Liver (tissue), 8 donors: ENCODE measurements at regions not wholly inside any gene's neighbourhood (a gene's known extent, or its start where the extent isn't known, plus 50 kb on each side); places are given as distances from the start of the nearest gene placed in this dataset.

Source experiments
- DNase-seq: peaks from one replicate; pipeline ENCODE4 v3.0.0-alpha.2; 2017; ENCODE audit warnings: low spot score
- H3K27ac ChIP-seq, 2 donors: one replicate each; pipeline ENCODE4 v1.7.0; 2013; ENCODE audit warnings: inconsistent platforms in 2 of 2, low read length in 2 of 2, control low read depth in 1 of 2, low read depth in 1 of 2, mild to moderate bottlenecking in 1 of 2
- H3K27me3 ChIP-seq, 4 donors: one replicate each; pipeline versions ENCODE4 v1.6.1 to v1.7.0; 2013; ENCODE audit warnings: low read length in 3 of 4, inconsistent platforms in 1 of 4, mild to moderate bottlenecking in 1 of 4, moderate library complexity in 1 of 4; ENCODE audit not compliant: control insufficient read depth in 4 of 4, insufficient read depth in 4 of 4
- H3K36me3 ChIP-seq, 4 donors: one replicate each; pipeline versions ENCODE4 v1.6.1 to v1.7.0; 2013; ENCODE audit warnings: low read length in 3 of 4, mild to moderate bottlenecking in 3 of 4, low read depth in 1 of 4, moderate library complexity in 1 of 4; ENCODE audit not compliant: control insufficient read depth in 4 of 4, insufficient read depth in 3 of 4
- H3K4me1 ChIP-seq, 4 donors: one replicate each; pipeline versions ENCODE4 v1.6.1 to v1.7.0; 2013; ENCODE audit warnings: low read length in 3 of 4, mild to moderate bottlenecking in 3 of 4, moderate library complexity in 1 of 4; ENCODE audit not compliant: control insufficient read depth in 4 of 4, insufficient read depth in 4 of 4
- H3K4me3 ChIP-seq, 3 donors: one replicate each; pipeline versions ENCODE4 v1.6.1 to v1.7.0; 2013; ENCODE audit warnings: low read length in 3 of 3, control low read depth in 1 of 3, low read depth in 1 of 3, mild to moderate bottlenecking in 1 of 3
- H3K9ac ChIP-seq, 2 donors: one replicate each; pipeline ENCODE4 v1.7.0; 2013; ENCODE audit warnings: low read length in 2 of 2, mild to moderate bottlenecking in 2 of 2, moderate library complexity in 2 of 2, control low read depth in 1 of 2, low read depth in 1 of 2
- H3K9me3 ChIP-seq, 4 donors: one replicate each; pipeline versions ENCODE4 v1.6.1 to v1.7.0; 2013; ENCODE audit warnings: low read length in 3 of 4; ENCODE audit not compliant: control insufficient read depth in 4 of 4
- EGR1 ChIP-seq, 2 donors: IDR thresholded peaks; 2 replicates each; pipeline ENCODE4 v1.6.1; 2016 to 2018; ENCODE audit warnings: antibody characterized with exemption in 2 of 2, low read depth in 2 of 2
- FOXA1 ChIP-seq: IDR thresholded peaks from 2 replicates; pipeline ENCODE4 v1.6.1; 2016; ENCODE audit warnings: antibody characterized with exemption
- FOXA2 ChIP-seq: IDR thresholded peaks from 2 replicates; pipeline ENCODE4 v1.6.1; 2016; ENCODE audit warnings: antibody characterized with exemption
- GABPA ChIP-seq, 2 donors: IDR thresholded peaks in 1 of 2; conservative IDR thresholded peaks in 1 of 2; 2 replicates each; pipeline ENCODE4 v1.6.1; 2016; ENCODE audit warnings: antibody characterized with exemption in 2 of 2, mild to moderate bottlenecking in 1 of 2, moderate library complexity in 1 of 2
- HNF4A ChIP-seq, 2 donors: conservative IDR thresholded peaks; 2 replicates each; pipeline ENCODE4 v1.6.1; 2016; ENCODE audit warnings: antibody characterized with exemption in 2 of 2, mild to moderate bottlenecking in 2 of 2
- HNF4G ChIP-seq: IDR thresholded peaks from 2 replicates; pipeline ENCODE4 v1.6.1; 2016; ENCODE audit warnings: antibody characterized with exemption
- NR2F2 ChIP-seq: IDR thresholded peaks from 2 replicates; pipeline ENCODE4 v1.6.1; 2016; ENCODE audit warnings: antibody characterized with exemption
- RAD21 ChIP-seq, 2 donors: IDR thresholded peaks; 2 replicates each; pipeline ENCODE4 v1.6.1; 2016; ENCODE audit warnings: antibody characterized with exemption in 2 of 2, mild to moderate bottlenecking in 2 of 2
- RXRA ChIP-seq, 2 donors: IDR thresholded peaks; 2 replicates each; pipeline ENCODE4 v1.6.1; 2017 to 2018; ENCODE audit warnings: antibody characterized with exemption in 2 of 2, mild to moderate bottlenecking in 1 of 2
- SP1 ChIP-seq: IDR thresholded peaks from 2 replicates; pipeline ENCODE4 v1.6.1; 2018; ENCODE audit warnings: antibody characterized with exemption, mild to moderate bottlenecking
- TAF1 ChIP-seq: conservative IDR thresholded peaks from 2 replicates; pipeline ENCODE4 v1.6.1; 2016; ENCODE audit warnings: antibody characterized with exemption, mild to moderate bottlenecking
- YY1 ChIP-seq: IDR thresholded peaks from 2 replicates; pipeline ENCODE4 v1.6.1; 2016; ENCODE audit warnings: antibody characterized with exemption, mild to moderate bottlenecking
- WGBS: extraction: QIAGEN DNeasy Blood & Tissue Kit; methylation state at CpG from one replicate; pipeline ENCODE4 v1.1.7; 2013; 5-methylcytosine and 5-hydroxymethylcytosine counted together
- TF ChIP-seq, protein P1 (sequence below): IDR thresholded peaks from 2 replicates; pipeline ENCODE4 v1.6.1; 2016; ENCODE audit warnings: antibody characterized with exemption, mild to moderate bottlenecking
- TF ChIP-seq, protein P2 (sequence below): fragments of 150-350 bp; IDR thresholded peaks from 2 replicates; pipeline ENCODE4 v1.5.1; 2017; ENCODE audit warnings: improper control_type of control experiment, low read depth, low read length; ENCODE audit not compliant: missing input control
- TF ChIP-seq, protein P3 (sequence below): IDR thresholded peaks from 2 replicates; pipeline ENCODE4 v1.6.1; 2016; ENCODE audit warnings: antibody characterized with exemption
- TF ChIP-seq, protein P4 (sequence below): IDR thresholded peaks from 2 replicates; pipeline ENCODE4 v1.6.1; 2016; ENCODE audit warnings: antibody characterized with exemption
- donor health status: healthy.
- donor health status: healthy.
- donor health status: healthy.
- donor health status: healthy.
- donor health status: healthy.

DNA sequence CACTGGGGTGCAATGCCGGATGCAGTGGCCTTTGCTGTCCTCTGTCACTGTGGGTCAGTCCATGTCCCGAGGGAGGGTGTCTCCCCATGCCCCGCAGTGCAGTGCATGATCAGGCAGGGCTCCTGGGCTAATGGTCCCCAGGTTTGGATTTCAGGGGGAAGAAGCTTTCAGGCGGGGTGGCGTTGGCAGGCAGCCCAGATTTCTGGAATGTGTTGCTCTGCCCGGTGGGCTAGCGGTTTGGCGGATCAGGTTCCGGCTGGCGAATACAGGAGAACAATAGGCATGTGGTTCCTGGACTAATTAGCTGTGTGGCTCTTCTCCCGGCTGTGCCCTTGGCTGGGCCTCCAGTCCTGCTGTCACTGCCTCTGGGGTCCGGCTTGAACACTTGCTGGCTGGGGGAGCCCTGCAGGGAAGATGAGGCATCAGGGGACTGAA is 141.3 kb downstream of the FGF9 start:
- H3K36me3 ChIP-seq: no peaks in the 10 kb centered on the region
- H3K9ac ChIP-seq: no peak overlapping the region
- no peaks in the 10 kb centered on the region for H3K9me3 ChIP-seq
- TF ChIP-seq HNF4A (conservative IDR thresholded peaks at IDR 0.05): no peak
- TF ChIP-seq NR2F2: no peak
- TF ChIP-seq, protein P1, sequence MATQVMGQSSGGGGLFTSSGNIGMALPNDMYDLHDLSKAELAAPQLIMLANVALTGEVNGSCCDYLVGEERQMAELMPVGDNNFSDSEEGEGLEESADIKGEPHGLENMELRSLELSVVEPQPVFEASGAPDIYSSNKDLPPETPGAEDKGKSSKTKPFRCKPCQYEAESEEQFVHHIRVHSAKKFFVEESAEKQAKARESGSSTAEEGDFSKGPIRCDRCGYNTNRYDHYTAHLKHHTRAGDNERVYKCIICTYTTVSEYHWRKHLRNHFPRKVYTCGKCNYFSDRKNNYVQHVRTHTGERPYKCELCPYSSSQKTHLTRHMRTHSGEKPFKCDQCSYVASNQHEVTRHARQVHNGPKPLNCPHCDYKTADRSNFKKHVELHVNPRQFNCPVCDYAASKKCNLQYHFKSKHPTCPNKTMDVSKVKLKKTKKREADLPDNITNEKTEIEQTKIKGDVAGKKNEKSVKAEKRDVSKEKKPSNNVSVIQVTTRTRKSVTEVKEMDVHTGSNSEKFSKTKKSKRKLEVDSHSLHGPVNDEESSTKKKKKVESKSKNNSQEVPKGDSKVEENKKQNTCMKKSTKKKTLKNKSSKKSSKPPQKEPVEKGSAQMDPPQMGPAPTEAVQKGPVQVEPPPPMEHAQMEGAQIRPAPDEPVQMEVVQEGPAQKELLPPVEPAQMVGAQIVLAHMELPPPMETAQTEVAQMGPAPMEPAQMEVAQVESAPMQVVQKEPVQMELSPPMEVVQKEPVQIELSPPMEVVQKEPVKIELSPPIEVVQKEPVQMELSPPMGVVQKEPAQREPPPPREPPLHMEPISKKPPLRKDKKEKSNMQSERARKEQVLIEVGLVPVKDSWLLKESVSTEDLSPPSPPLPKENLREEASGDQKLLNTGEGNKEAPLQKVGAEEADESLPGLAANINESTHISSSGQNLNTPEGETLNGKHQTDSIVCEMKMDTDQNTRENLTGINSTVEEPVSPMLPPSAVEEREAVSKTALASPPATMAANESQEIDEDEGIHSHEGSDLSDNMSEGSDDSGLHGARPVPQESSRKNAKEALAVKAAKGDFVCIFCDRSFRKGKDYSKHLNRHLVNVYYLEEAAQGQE: no peak
- no peak for TF ChIP-seq YY1
- TF ChIP-seq FOXA2: no peak
- TF ChIP-seq, protein P2, sequence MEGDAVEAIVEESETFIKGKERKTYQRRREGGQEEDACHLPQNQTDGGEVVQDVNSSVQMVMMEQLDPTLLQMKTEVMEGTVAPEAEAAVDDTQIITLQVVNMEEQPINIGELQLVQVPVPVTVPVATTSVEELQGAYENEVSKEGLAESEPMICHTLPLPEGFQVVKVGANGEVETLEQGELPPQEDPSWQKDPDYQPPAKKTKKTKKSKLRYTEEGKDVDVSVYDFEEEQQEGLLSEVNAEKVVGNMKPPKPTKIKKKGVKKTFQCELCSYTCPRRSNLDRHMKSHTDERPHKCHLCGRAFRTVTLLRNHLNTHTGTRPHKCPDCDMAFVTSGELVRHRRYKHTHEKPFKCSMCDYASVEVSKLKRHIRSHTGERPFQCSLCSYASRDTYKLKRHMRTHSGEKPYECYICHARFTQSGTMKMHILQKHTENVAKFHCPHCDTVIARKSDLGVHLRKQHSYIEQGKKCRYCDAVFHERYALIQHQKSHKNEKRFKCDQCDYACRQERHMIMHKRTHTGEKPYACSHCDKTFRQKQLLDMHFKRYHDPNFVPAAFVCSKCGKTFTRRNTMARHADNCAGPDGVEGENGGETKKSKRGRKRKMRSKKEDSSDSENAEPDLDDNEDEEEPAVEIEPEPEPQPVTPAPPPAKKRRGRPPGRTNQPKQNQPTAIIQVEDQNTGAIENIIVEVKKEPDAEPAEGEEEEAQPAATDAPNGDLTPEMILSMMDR: no peak
- TF ChIP-seq, protein P3, sequence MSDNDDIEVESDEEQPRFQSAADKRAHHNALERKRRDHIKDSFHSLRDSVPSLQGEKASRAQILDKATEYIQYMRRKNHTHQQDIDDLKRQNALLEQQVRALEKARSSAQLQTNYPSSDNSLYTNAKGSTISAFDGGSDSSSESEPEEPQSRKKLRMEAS: no peak
- TF ChIP-seq SP1: no peak
- TF ChIP-seq GABPA (IDR thresholded peaks at IDR 0.05 in 1 of 2, conservative IDR thresholded peaks at IDR 0.05 in 1 of 2): no peak
- no peak for TF ChIP-seq FOXA1
- TF ChIP-seq, protein P4, sequence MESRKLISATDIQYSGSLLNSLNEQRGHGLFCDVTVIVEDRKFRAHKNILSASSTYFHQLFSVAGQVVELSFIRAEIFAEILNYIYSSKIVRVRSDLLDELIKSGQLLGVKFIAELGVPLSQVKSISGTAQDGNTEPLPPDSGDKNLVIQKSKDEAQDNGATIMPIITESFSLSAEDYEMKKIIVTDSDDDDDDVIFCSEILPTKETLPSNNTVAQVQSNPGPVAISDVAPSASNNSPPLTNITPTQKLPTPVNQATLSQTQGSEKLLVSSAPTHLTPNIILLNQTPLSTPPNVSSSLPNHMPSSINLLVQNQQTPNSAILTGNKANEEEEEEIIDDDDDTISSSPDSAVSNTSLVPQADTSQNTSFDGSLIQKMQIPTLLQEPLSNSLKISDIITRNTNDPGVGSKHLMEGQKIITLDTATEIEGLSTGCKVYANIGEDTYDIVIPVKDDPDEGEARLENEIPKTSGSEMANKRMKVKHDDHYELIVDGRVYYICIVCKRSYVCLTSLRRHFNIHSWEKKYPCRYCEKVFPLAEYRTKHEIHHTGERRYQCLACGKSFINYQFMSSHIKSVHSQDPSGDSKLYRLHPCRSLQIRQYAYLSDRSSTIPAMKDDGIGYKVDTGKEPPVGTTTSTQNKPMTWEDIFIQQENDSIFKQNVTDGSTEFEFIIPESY: no peak
- TF ChIP-seq HNF4G: no peak
- no peak for TF ChIP-seq TAF1
- no peak for TF ChIP-seq RAD21 (IDR thresholded peaks at IDR 0.05)
- H3K4me3 ChIP-seq: no peak overlapping the region
- H3K4me1 ChIP-seq: no peaks in the 10 kb centered on the region
- WGBS: 82% methylated on average over 12 of the region's 12 CpGs
- no peak overlapping the region for H3K27ac ChIP-seq
- H3K27me3 ChIP-seq: no peaks in the 10 kb centered on the region
- no peak for DNase-seq

DNA sequence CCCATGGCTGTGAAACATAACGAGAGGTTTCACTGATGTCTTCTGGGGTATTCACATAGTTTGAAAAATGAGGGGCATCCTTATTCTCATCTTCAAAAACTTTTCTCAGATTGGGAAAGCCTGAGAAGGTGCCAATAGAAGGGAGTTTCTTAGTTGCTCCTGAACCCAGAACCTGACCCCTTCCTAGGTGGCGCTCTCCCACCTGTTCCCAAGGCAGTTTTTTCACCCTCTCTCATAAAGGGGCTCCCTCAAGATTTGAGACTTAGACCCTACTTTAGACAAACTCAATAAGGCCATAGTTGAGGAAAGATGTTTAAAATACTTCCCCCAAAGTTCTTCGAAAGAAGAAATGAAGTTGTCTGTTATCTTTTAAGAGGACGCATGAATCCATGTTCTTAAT is 142.2 kb downstream of the FGF9 start:
- Histone ChIP-seq H3K36me3 (no peaks in the 10 kb centered on the region), H3K27ac (no peak overlapping the region)
- WGBS: 87% methylated on average over 4 of the region's 4 CpGs
- TF ChIP-seq, protein P2: no peak
- TF ChIP-seq, protein P3: no peak
- TF ChIP-seq FOXA2 (no peak), YY1 (no peak), TAF1 (no peak), NR2F2 (no peak), EGR1 (IDR thresholded peaks at IDR 0.05; ENCODE audit: low read depth in 2 of 2) (no peak), RXRA (IDR thresholded peaks at IDR 0.05) (no peak)
- TF ChIP-seq, protein P1: no peak

More for the DNA sequence above, 142.2 kb downstream of the FGF9 start:
- H3K4me3 ChIP-seq: no peak overlapping the region
- H3K9me3 ChIP-seq: no peaks in the 10 kb centered on the region
- no peak overlapping the region for H3K9ac ChIP-seq
- DNase-seq: no peak
- no peaks in the 10 kb centered on the region for H3K4me1 ChIP-seq
- no peaks in the 10 kb centered on the region for H3K27me3 ChIP-seq
